ENCODE measurements at regions not wholly inside any gene's neighbourhood (a gene's known extent, or its start where the extent isn't known, plus 50 kb on each side); places are given as distances from the start of the nearest gene placed in this dataset.
"Not testable (repeated sequence)": the region's sequence is repeated elsewhere in the genome, so short reads cannot be mapped to it uniquely, and the experiment has no call there.

GRCh38 chr4:123233136-123233768 is 163.3 kb upstream of the SPRY1 start:
- DNase-seq = no peak

GRCh38 chr4:123234955-123235354 is 161.6 kb upstream of the SPRY1 start:
- DNase-seq = peak; percentile 60

- DNase-seq = peak; percentile 91
Observed at GRCh38 chr4:123235431-123235830, 161.2 kb upstream of the SPRY1 start.

GRCh38 chr4:123236606-123237005 is 160.0 kb upstream of the SPRY1 start:
- DNase-seq = no peak

GRCh38 chr4:123240286-123240685 is 156.3 kb upstream of the SPRY1 start:
- not testable (repeated sequence) for DNase-seq

GRCh38 chr4:123243220-123243619 is 153.4 kb upstream of the SPRY1 start:
- DNase-seq = not testable (repeated sequence)

- no peak for DNase-seq
Observed at GRCh38 chr4:123244137-123244536, 152.5 kb upstream of the SPRY1 start.

- no peak for DNase-seq
Observed at GRCh38 chr4:123246085-123246484, 150.5 kb upstream of the SPRY1 start.

- DNase-seq = peak; percentile 55
Observed at GRCh38 chr4:123248085-123248659, 148.4 kb upstream of the SPRY1 start.

- no peak for DNase-seq
Observed at GRCh38 chr4:123249821-123250220, 146.8 kb upstream of the SPRY1 start.

- peak; percentile 63 for DNase-seq
Observed at GRCh38 chr4:123250843-123251242, 145.8 kb upstream of the SPRY1 start.

GRCh38 chr4:123255971-123256370 is 140.6 kb upstream of the SPRY1 start:
- no peak for DNase-seq

GRCh38 chr4:123256901-123257300 is 139.7 kb upstream of the SPRY1 start:
- no peak for DNase-seq

- DNase-seq = no peak
Observed at GRCh38 chr4:123257591-123257990, 139.0 kb upstream of the SPRY1 start.

GRCh38 chr4:123259676-123260646 is 136.6 kb upstream of the SPRY1 start:
- no peak for DNase-seq

GRCh38 chr4:123260653-123261052 is 135.9 kb upstream of the SPRY1 start:
- no peak for DNase-seq

GRCh38 chr4:123262080-123262479 is 134.5 kb upstream of the SPRY1 start:
- no peak for DNase-seq

- DNase-seq = no peak
Observed at GRCh38 chr4:123265443-123265842, 131.2 kb upstream of the SPRY1 start.

GRCh38 chr4:123266221-123266620 is 130.4 kb upstream of the SPRY1 start:
- DNase-seq = no peak

GRCh38 chr4:123278755-123279154 is 117.8 kb upstream of the SPRY1 start:
- DNase-seq = no peak

GRCh38 chr4:123283371-123283895 is 113.2 kb upstream of the SPRY1 start:
- peak; percentile 71 for DNase-seq

- peak; percentile 96 for DNase-seq
Observed at GRCh38 chr4:123284168-123284567, 112.4 kb upstream of the SPRY1 start.

- no peak for DNase-seq
Observed at GRCh38 chr4:123286903-123287466, 109.6 kb upstream of the SPRY1 start.
